Naive thymus-derived CD8-positive, alpha-beta T cell (primary cell): ENCODE measurements at regions not wholly inside any gene's neighbourhood (a gene's known extent, or its start where the extent isn't known, plus 50 kb on each side); places are given as distances from the start of the nearest gene placed in this dataset.
A peak's percentile ranks its signal among the peaks of the same experiment; 100 is the strongest.
"Not testable (repeated sequence)": the region's sequence is repeated elsewhere in the genome, so short reads cannot be mapped to it uniquely, and the experiment has no call there.

Experiments used
- ATAC-seq, 2 donors: fragments of 150-1000 bp; cut with Tn5 transposase in 1 of 2; sonication (Bioruptor Pico), chemical (Tn5 transposase) in 1 of 2; 1 replicate in 1 of 2; 2 replicates in 1 of 2; pipeline ENCODE4 v1.10.0; 2021; ENCODE audit warnings: mild to moderate bottlenecking in 2 of 2, moderate library complexity in 2 of 2
- POLR2A ChIA-PET: fragments of 350-600 bp; sonication (Branson Sonifier 250); formaldehyde crosslinking; loops from one replicate; lab custom pipeline; 2021; ENCODE audit warnings: antibody characterized with exemption; lab: Charles Lee
- DNase-seq, 10 donors: peaks; one replicate each; pipeline versions ENCODE4 v3.0.0 to v3.0.0-alpha.2; 2020 to 2022
- H3K27ac Mint-ChIP-seq, 10 donors: one replicate each; pipeline ENCODE4 v1.8.0; 2020 to 2022; ENCODE audit warnings: mild to moderate bottlenecking in 10 of 10, mixed read lengths in 10 of 10, moderate library complexity in 4 of 10, inconsistent platforms in 1 of 10
- H3K27me3 Mint-ChIP-seq, 5 donors: one replicate each; pipeline ENCODE4 v1.8.0; 2021 to 2022; ENCODE audit warnings: mixed read lengths in 5 of 5
- H3K36me3 Mint-ChIP-seq, 3 donors: one replicate each; pipeline ENCODE4 v1.8.0; 2020 to 2022; ENCODE audit warnings: mixed read lengths in 3 of 3, mild to moderate bottlenecking in 2 of 3, inconsistent platforms in 1 of 3
- H3K4me1 Mint-ChIP-seq, 4 donors: one replicate each; pipeline ENCODE4 v1.8.0; 2021 to 2022; ENCODE audit warnings: mixed read lengths in 4 of 4
- H3K4me3 Mint-ChIP-seq, 10 donors: one replicate each; pipeline ENCODE4 v1.8.0; 2020 to 2022; ENCODE audit warnings: mild to moderate bottlenecking in 10 of 10, mixed read lengths in 10 of 10, moderate library complexity in 6 of 10, inconsistent platforms in 1 of 10
- H3K9me3 Mint-ChIP-seq, 9 donors: one replicate each; pipeline ENCODE4 v1.8.0; 2020 to 2022; ENCODE audit warnings: mixed read lengths in 9 of 9, mild to moderate bottlenecking in 3 of 9, inconsistent platforms in 1 of 9, moderate library complexity in 1 of 9

DNA sequence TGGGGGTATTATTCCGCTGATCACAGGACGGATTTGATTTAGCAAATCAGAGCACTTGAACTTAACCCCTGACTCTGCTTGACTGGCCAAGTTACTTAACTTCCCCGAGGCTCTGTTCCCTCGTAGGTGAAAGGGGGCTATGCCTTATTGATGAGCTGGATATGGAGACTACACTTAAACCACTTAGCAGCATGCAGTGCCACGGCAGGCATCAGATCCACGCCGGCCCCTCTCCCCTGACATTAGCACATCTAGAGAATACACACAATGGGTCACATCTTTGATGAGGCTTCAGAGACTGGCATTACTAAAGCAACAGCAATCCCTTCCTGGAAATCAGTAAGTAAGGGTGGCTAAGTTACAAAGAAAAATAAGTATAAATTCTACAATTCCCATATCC lies 71.0 kb downstream of the ABCC12 start:
- H3K4me1 Mint-ChIP-seq: no peaks in the 10 kb centered on the region
- no peak for ATAC-seq
- POLR2A ChIA-PET: no interaction called here

DNA sequence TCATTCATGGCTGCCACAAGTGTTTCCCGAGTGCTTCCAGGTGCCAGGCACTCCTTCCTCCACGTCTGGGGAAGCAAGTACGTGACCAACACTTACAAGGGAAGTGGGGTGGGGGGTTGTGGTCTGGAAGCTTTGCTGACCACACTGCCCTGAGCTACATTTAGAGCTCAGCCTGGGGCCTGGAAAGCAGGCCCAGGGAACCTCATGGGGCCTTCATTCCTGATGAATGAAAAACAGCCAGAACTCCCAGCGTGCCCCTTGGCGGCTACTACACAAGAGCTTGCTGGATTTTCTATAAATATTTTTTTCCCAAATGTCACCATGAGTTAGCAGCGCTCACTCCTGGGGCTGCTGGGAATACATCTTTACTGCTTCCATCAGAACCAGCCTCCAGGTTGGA lies 73.3 kb downstream of the ABCC12 start:
- no peaks in the 10 kb centered on the region for H3K36me3 Mint-ChIP-seq
- POLR2A ChIA-PET: no interaction called here
- ATAC-seq (no peak), DNase-seq (no peak)
- H3K4me1 Mint-ChIP-seq: no peaks in the 10 kb centered on the region
- peaks cover 2 to 17% (median 11%) of the 10 kb centered on the region in 5 donors for H3K27me3 Mint-ChIP-seq
- H3K9me3 Mint-ChIP-seq: peaks cover 0 to 3% (median 0%) of the 10 kb centered on the region in 9 donors
- no peak overlapping the region for H3K27ac Mint-ChIP-seq
- H3K4me3 Mint-ChIP-seq: no peak overlapping the region

More for the DNA sequence above, 71.0 kb downstream of the ABCC12 start:
- DNase-seq: no peak
- Mint-ChIP-seq H3K27ac (no peak overlapping the region), H3K27me3 (peaks cover 0 to 18% (median 9%) of the 10 kb centered on the region in 5 donors), H3K36me3 (no peaks in the 10 kb centered on the region), H3K4me3 (no peak overlapping the region), H3K9me3 (peaks cover 0 to 3% (median 0%) of the 10 kb centered on the region in 9 donors)

- Mint-ChIP-seq H3K9me3 (peaks cover 0 to 3% (median 0%) of the 10 kb centered on the region in 9 donors), H3K27ac (peak overlapping the region in 1 of 10 donors; percentile 15), H3K4me1 (no peaks in the 10 kb centered on the region), H3K36me3 (no peaks in the 10 kb centered on the region), H3K4me3 (no peak overlapping the region), H3K27me3 (peaks cover 0 to 17% (median 11%) of the 10 kb centered on the region in 5 donors)
- POLR2A ChIA-PET: no interaction called here
- ATAC-seq (no peak), DNase-seq (no peak)
Observed at GRCh38 chr16:48081656-48082055, 74.1 kb downstream of the ABCC12 start.

DNA sequence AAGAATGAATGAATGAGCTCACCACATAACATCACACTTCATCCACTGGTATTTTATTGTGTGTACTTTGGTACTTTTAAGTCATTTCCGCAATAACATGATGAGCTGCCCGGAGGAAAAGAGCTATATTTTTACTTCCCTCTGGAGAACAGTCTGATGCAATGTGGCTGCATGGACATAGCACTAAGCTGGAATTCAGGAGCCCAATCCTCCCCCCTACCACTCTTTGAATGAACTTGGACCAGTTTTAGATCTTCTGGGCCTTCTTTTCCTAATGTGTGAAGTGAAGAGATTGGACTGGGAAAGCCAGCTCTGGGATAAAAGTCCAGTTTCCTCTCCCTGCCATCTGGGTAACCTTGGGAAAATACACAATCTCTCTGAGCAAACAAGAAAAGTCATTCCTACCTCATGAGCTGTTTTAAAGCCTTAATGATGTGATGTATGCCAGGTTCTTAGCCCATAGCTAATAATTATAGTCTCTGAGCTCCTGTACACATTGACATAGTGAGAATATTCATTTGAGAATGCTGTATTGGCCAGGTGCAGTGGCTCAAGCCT lies 79.3 kb downstream of the ABCC12 start:
- Mint-ChIP-seq H3K36me3 (no peaks in the 10 kb centered on the region), H3K9me3 (no peaks in the 10 kb centered on the region), H3K27me3 (peaks cover 2 to 25% (median 17%) of the 10 kb centered on the region in 5 donors), H3K4me3 (no peak overlapping the region), H3K4me1 (peaks cover 0 to 3% (median 0%) of the 10 kb centered on the region in 4 donors), H3K27ac (no peak overlapping the region)
- no peak for ATAC-seq
- no peak for DNase-seq
- POLR2A ChIA-PET: no interaction called here

- Mint-ChIP-seq H3K4me1 (peaks cover 0 to 3% (median 0%) of the 10 kb centered on the region in 4 donors), H3K27me3 (peaks cover 2 to 29% (median 24%) of the 10 kb centered on the region in 5 donors), H3K36me3 (no peaks in the 10 kb centered on the region), H3K4me3 (no peak overlapping the region), H3K27ac (no peak overlapping the region), H3K9me3 (no peaks in the 10 kb centered on the region)
- POLR2A ChIA-PET: no interaction called here
- ATAC-seq (no peak), DNase-seq (no peak)
Observed at GRCh38 chr16:48075398-48075797, 80.4 kb downstream of the ABCC12 start.

DNA sequence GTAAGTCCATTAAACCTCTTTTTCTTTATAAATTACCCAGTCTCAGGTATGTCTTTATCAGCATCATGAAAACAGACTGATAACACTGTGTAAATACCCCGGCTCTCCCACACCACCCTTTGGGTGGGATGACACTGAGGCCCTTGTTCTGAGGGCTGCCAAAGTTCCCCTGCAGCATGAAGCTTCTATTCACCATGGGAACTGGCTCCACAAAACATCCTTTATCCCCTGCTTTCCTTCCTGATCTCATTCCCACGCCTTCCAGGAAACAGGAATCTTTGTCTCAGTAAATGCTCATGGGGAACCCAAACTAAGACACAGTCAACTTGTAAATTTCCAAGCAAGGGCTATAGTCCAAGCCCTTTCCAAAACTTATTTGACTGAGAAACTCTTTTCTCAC lies 88.4 kb downstream of the ABCC12 start:
- DNase-seq (no peak), ATAC-seq (no peak)
- Mint-ChIP-seq H3K4me1 (peaks cover 0 to 2% (median 0%) of the 10 kb centered on the region in 4 donors), H3K27me3 (peaks cover 6 to 25% (median 8%) of the 10 kb centered on the region in 5 donors), H3K36me3 (no peaks in the 10 kb centered on the region), H3K9me3 (peaks cover 0 to 5% (median 0%) of the 10 kb centered on the region in 9 donors), H3K4me3 (no peak overlapping the region), H3K27ac (no peak overlapping the region)
- POLR2A ChIA-PET: no interaction called here

DNA sequence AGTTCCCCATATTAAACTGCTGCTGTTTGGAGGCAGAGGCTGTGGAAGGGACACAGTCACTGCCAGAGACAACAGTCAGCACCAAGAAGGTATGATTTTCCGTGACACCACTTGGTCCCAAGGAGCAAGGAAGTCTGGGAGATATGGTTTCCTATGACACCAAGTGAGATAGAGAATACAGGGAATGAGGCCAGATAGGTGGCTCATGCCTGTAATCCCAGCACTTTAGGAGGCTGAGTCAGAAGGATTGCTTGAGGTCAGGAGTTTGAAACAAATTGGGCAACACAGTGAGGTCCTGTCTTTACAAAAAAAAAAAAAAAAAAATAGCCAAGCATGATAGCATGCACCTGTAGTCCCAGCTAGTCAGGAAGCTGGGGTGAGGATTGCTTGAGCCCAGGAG lies 90.8 kb downstream of the ABCC12 start:
- Mint-ChIP-seq H3K36me3 (no peaks in the 10 kb centered on the region), H3K4me3 (no peak overlapping the region), H3K27ac (no peak overlapping the region), H3K9me3 (peaks cover 0 to 4% (median 0%) of the 10 kb centered on the region in 9 donors), H3K4me1 (no peaks in the 10 kb centered on the region), H3K27me3 (peaks cover 2 to 14% (median 6%) of the 10 kb centered on the region in 5 donors)
- ATAC-seq (no peak), DNase-seq (no peak)
- POLR2A ChIA-PET: no interaction called here

DNA sequence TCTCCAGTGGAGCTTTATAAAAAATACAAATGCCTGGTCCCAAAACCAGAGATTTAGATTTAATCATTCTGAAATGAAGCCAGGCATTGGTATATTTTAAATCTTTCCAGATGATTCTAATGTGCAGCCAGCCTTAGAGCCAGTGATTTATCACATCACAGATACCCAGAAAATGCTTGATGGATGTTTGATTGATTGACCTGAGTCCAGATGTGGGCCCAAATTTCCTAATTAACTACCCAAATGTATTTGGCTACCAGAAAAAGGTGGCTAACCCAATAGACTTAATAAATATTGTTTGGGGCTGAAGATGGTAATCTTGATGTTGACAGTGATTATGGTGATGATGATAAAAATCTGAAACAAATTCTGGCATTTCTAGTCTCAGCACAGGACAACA lies 93.1 kb downstream of the ABCC12 start:
- ATAC-seq: no peak

DNA sequence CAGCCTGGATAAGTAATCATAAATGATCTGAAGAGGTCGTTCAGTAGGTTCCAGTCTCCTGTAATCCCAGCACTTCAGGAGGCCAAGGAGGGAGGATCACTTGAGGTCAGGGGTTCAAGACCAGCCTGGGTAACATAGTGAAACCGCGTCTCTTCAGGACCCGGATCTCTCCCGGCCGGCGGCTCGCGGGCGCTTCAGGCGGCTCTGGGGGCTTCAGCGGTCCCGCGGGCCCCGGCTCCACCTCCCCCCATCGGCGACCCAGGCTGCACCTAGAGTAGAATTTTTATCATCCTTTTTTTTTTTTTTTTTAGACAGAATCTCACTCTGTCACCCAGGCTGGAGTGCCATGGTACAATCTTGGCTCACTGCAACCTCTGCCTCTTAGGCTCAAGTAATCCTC lies 95.9 kb downstream of the ABCC12 start:
- POLR2A ChIA-PET: interaction anchor here (0.7 kb wide), 1 partner anchor 754 kb away, joined by 3 read pairs; no protein-coding TSS in a partner anchor
- Mint-ChIP-seq H3K36me3 (no peaks in the 10 kb centered on the region), H3K4me1 (peaks cover 1 to 6% (median 3%) of the 10 kb centered on the region in 4 donors), H3K27me3 (peaks cover 4 to 28% (median 14%) of the 10 kb centered on the region in 5 donors), H3K4me3 (no peak overlapping the region), H3K27ac (no peak overlapping the region), H3K9me3 (peaks cover 0 to 4% (median 0%) of the 10 kb centered on the region in 9 donors)
- no peak for DNase-seq
- ATAC-seq: no peak

More for the DNA sequence above, 93.1 kb downstream of the ABCC12 start:
- Mint-ChIP-seq H3K4me1 (no peaks in the 10 kb centered on the region), H3K4me3 (no peak overlapping the region), H3K9me3 (peaks cover 0 to 4% (median 0%) of the 10 kb centered on the region in 9 donors), H3K27ac (no peak overlapping the region), H3K36me3 (no peaks in the 10 kb centered on the region), H3K27me3 (peaks cover 2 to 14% (median 4%) of the 10 kb centered on the region in 5 donors)
- POLR2A ChIA-PET: no interaction called here
- no peak for DNase-seq

DNA sequence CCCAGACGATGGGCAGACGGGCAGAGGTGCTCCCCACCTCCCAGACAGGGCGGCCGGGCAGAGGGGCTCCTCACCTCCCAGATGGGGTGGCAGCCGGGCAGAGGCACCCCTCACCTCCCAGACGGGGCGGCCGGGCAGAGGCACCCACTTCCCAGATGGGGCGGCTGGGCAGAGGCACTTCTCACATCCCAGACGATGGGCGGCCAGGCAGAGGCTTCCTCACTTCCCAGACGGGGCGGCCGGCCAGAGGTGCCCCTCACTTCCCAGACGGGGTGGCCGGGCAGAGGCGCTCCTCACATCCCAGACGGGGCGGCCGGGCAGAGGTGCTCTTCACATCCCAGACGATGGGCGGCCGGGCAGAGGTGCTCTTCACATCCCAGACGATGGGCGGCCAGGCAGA lies 96.6 kb downstream of the ABCC12 start:
- Mint-ChIP-seq H3K4me1 (peaks cover 1 to 10% (median 4%) of the 10 kb centered on the region in 4 donors), H3K27me3 (peaks cover 6 to 35% (median 18%) of the 10 kb centered on the region in 5 donors)
- H3K4me3 Mint-ChIP-seq, H3K9me3 Mint-ChIP-seq, POLR2A ChIA-PET, H3K36me3 Mint-ChIP-seq, ATAC-seq, H3K27ac Mint-ChIP-seq, DNase-seq: not testable (repeated sequence)

DNA sequence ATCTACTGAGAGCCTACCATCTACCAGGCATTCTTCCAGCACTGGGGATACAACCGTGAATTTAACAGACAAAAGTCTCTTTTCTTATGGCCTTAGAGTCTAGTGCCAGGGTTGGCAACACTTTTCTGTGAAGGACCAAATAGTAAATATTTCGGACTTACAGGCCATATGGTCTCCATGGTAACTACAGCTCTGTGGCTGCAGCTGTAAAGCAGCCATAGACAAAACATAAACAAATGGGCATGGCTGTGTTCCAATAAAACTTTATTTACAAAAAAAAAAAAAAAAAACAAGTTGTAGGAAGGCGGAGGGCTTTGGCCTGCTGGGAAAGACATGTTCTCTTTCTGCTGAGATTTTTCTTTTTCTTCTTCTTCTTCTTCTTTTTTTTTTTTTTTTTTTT lies 98.7 kb downstream of the ABCC12 start:
- POLR2A ChIA-PET: no interaction called here
- Mint-ChIP-seq H3K27me3 (peaks cover 6 to 28% (median 19%) of the 10 kb centered on the region in 5 donors), H3K4me3 (peak overlapping the region in 1 of 10 donors; percentile 26), H3K36me3 (no peaks in the 10 kb centered on the region), H3K27ac (no peak overlapping the region), H3K4me1 (peaks cover 1 to 10% (median 4%) of the 10 kb centered on the region in 4 donors), H3K9me3 (peaks cover 0 to under 1% (median 0%) of the 10 kb centered on the region in 9 donors)
- no peak for ATAC-seq
- DNase-seq: no peak

DNA sequence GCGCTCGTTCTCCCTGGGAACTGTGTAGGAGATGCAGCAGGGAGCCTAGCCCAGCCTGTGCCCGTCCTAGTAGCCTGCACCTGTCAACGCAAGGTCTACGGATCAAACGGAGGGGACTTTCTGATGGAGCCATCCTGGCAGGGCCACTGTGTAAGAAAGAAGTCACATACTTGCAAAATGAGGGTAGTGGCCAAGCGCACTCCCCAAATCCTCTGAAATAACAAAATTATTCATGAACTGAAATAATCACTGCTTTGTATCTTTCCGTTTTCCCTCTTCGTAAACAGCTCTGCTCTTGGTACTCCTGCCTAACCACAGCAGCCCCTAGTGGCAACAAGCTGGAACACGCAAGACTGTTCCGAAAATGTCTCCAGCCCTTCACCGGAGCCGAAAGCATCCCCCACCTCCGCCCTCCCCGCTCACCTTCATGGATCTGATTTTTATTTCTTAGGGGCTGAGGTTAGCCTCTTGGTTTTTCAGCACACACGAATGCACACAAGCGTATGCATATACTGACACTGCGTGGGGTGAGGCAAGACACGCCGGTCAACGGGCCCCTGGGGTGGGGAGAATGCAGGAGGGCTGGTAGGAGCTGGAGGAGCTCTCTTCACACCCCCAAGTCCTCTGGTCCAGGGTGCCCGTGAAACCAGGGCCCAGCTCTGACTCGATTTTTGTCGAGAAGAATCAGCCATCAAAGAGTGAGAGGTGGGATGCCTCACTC lies 100.8 kb downstream of the ABCC12 start:
- no peak for ATAC-seq
- Mint-ChIP-seq H3K4me3 (no peak overlapping the region), H3K4me1 (peaks cover 1 to 10% (median 4%) of the 10 kb centered on the region in 4 donors), H3K27me3 (peaks cover 9 to 21% (median 18%) of the 10 kb centered on the region in 5 donors), H3K9me3 (no peaks in the 10 kb centered on the region), H3K36me3 (no peaks in the 10 kb centered on the region), H3K27ac (peak overlapping the region in 1 of 10 donors; percentile 73)
- no peak for DNase-seq
- POLR2A ChIA-PET: no interaction called here

DNA sequence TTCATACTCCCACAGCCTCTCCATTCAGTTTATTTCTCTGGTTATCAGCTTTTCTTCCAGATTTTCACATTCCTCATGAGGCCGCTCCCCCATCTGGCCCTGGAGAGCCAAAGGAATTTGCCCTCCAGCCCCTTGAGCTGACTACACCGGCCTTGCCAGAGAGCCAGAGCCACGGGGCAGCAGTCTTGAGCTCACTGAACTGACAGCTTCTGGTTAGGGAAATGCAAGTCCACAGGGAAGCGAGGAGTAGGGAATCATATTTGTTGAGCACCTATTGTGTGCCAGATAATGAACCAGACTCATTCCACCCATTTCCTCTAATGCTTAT lies 102.4 kb downstream of the ABCC12 start:
- no peak overlapping the region for H3K27ac Mint-ChIP-seq

More for the DNA sequence above, 102.4 kb downstream of the ABCC12 start:
- Mint-ChIP-seq H3K4me1 (peaks cover 1 to 10% (median 4%) of the 10 kb centered on the region in 4 donors), H3K9me3 (no peaks in the 10 kb centered on the region), H3K36me3 (no peaks in the 10 kb centered on the region), H3K27me3 (peaks cover 7 to 27% (median 15%) of the 10 kb centered on the region in 5 donors), H3K4me3 (no peak overlapping the region)
- no peak for ATAC-seq
- POLR2A ChIA-PET: no interaction called here
- DNase-seq: no peak
